ENCODE measurements at regions not wholly inside any gene's neighbourhood (a gene's known extent, or its start where the extent isn't known, plus 50 kb on each side); places are given as distances from the start of the nearest gene placed in this dataset.
"Not testable (repeated sequence)": the region's sequence is repeated elsewhere in the genome, so short reads cannot be mapped to it uniquely, and the experiment has no call there.

- H3K27me3 ChIP-seq = no peaks in the 10 kb centered on the region
- H3K27ac ChIP-seq = no peak overlapping the region
- no peak for DNase-seq (ENCODE audit: low read depth in 1 of 2, low spot score in 1 of 2)
- no peaks in the 10 kb centered on the region for H3K9me3 ChIP-seq (ENCODE audit: low read depth)
- H3K4me3 ChIP-seq = no peak overlapping the region
- H3K36me3 ChIP-seq = no peaks in the 10 kb centered on the region
- TF ChIP-seq, protein P1, sequence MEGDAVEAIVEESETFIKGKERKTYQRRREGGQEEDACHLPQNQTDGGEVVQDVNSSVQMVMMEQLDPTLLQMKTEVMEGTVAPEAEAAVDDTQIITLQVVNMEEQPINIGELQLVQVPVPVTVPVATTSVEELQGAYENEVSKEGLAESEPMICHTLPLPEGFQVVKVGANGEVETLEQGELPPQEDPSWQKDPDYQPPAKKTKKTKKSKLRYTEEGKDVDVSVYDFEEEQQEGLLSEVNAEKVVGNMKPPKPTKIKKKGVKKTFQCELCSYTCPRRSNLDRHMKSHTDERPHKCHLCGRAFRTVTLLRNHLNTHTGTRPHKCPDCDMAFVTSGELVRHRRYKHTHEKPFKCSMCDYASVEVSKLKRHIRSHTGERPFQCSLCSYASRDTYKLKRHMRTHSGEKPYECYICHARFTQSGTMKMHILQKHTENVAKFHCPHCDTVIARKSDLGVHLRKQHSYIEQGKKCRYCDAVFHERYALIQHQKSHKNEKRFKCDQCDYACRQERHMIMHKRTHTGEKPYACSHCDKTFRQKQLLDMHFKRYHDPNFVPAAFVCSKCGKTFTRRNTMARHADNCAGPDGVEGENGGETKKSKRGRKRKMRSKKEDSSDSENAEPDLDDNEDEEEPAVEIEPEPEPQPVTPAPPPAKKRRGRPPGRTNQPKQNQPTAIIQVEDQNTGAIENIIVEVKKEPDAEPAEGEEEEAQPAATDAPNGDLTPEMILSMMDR (IDR thresholded peaks at IDR 0.05; ENCODE audit: low read depth, low read length) = no peak
- no peaks in the 10 kb centered on the region for H3K4me1 ChIP-seq (ENCODE audit: low read depth)
Measured at GRCh38 chr13:62721893-62722292, 1306.2 kb upstream of the PCDH20 start.

GRCh38 chr13:62711948-62712347 is 1296.3 kb upstream of the PCDH20 start:
- H3K4me3 ChIP-seq; H3K9me3 ChIP-seq (ENCODE audit: low read depth); H3K27me3 ChIP-seq; DNase-seq (ENCODE audit: low read depth in 1 of 2, low spot score in 1 of 2); H3K27ac ChIP-seq; H3K4me1 ChIP-seq (ENCODE audit: low read depth); H3K36me3 ChIP-seq: not testable (repeated sequence)

GRCh38 chr13:62710787-62711186 is 1295.1 kb upstream of the PCDH20 start:
- Histone ChIP-seq H3K27ac (no peak overlapping the region), H3K4me3 (no peak overlapping the region), H3K27me3 (no peaks in the 10 kb centered on the region), H3K36me3 (no peaks in the 10 kb centered on the region), H3K4me1 (ENCODE audit: low read depth) (no peaks in the 10 kb centered on the region), H3K9me3 (ENCODE audit: low read depth) (no peaks in the 10 kb centered on the region)
- DNase-seq (ENCODE audit: low read depth in 1 of 2, low spot score in 1 of 2) = no peak
- TF ChIP-seq, protein P1 (IDR thresholded peaks at IDR 0.05; ENCODE audit: low read depth, low read length) = no peak

DNA sequence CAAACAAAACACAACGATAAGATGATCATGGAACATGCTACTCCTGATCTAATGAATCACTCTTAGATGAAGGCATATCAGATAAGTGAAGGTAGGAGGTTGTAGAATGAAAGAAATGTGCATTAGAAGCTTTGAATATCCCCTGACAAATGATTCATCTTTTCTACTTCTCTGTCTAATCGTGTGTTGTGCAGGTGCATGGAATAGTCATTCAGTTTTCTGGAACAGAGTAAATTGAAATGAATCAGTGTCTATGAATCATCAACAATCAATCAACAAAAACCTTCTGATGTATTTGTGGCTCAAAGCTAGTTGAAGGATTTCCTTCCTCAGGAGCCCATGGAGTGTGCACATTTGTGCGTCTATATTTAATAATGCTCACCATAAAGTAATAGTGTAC is 1290.4 kb upstream of the PCDH20 start:
- Histone ChIP-seq H3K27ac (no peak overlapping the region), H3K27me3 (no peaks in the 10 kb centered on the region), H3K9me3 (ENCODE audit: low read depth) (no peaks in the 10 kb centered on the region), H3K4me3 (no peak overlapping the region), H3K4me1 (ENCODE audit: low read depth) (no peaks in the 10 kb centered on the region), H3K36me3 (no peaks in the 10 kb centered on the region)
- TF ChIP-seq, protein P1 (IDR thresholded peaks at IDR 0.05; ENCODE audit: low read depth, low read length) = no peak
- DNase-seq (ENCODE audit: low read depth in 1 of 2, low spot score in 1 of 2) = no peak

DNA sequence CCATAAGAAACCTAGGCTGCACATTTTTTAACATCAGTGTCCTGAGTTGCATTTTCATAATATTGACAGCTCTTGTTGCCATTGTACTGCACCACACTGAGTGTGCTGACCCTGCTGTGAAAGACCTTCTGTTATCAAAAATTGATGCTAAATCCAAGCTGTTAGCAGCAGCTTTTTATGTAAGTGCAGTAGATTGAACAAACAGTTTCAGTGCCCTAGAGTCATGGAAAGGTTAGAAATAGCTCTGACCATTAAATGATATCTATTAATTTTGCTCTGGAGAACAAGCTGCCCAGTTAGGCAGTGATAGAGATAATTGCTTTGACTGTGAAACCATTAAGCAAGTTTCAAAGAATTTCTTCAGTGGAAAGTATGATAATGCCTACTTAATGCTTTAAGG is 1289.2 kb upstream of the PCDH20 start:
- no peaks in the 10 kb centered on the region for H3K36me3 ChIP-seq
- DNase-seq (ENCODE audit: low read depth in 1 of 2, low spot score in 1 of 2) = no peak
- H3K4me1 ChIP-seq (ENCODE audit: low read depth) = no peaks in the 10 kb centered on the region
- TF ChIP-seq, protein P1 (IDR thresholded peaks at IDR 0.05; ENCODE audit: low read depth, low read length) = no peak
- H3K27me3 ChIP-seq = no peaks in the 10 kb centered on the region
- H3K9me3 ChIP-seq (ENCODE audit: low read depth) = no peaks in the 10 kb centered on the region
- H3K27ac ChIP-seq = no peak overlapping the region
- no peak overlapping the region for H3K4me3 ChIP-seq

DNA sequence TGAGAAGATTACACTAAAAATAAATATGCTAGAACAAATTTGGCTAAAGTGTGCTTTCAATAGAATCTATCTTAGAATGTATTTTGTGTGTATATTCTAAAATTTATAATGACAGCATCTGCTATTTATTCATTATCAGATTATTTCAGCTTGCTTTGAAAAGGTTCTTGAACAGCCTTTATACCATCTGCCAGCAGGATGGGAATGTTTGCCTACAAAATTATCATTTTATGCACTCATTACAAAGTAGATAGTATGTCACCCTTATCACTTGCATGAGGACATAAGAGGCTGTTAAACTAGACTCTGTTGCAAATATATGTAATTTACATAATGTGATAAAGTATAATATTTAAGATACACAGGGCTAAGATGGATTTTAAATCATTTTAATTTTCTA is 1286.9 kb upstream of the PCDH20 start:
- H3K36me3 ChIP-seq = no peaks in the 10 kb centered on the region
- H3K4me3 ChIP-seq = no peak overlapping the region
- no peaks in the 10 kb centered on the region for H3K9me3 ChIP-seq (ENCODE audit: low read depth)
- no peaks in the 10 kb centered on the region for H3K4me1 ChIP-seq (ENCODE audit: low read depth)
- no peak for DNase-seq (ENCODE audit: low read depth in 1 of 2, low spot score in 1 of 2)
- H3K27ac ChIP-seq = no peak overlapping the region
- TF ChIP-seq, protein P1 (IDR thresholded peaks at IDR 0.05; ENCODE audit: low read depth, low read length) = no peak
- no peaks in the 10 kb centered on the region for H3K27me3 ChIP-seq
